ENCODE measurements at regions not wholly inside any gene's neighbourhood (a gene's known extent, or its start where the extent isn't known, plus 50 kb on each side); places are given as distances from the start of the nearest gene placed in this dataset.
A peak's percentile ranks its signal among the peaks of the same experiment; 100 is the strongest.

DNA sequence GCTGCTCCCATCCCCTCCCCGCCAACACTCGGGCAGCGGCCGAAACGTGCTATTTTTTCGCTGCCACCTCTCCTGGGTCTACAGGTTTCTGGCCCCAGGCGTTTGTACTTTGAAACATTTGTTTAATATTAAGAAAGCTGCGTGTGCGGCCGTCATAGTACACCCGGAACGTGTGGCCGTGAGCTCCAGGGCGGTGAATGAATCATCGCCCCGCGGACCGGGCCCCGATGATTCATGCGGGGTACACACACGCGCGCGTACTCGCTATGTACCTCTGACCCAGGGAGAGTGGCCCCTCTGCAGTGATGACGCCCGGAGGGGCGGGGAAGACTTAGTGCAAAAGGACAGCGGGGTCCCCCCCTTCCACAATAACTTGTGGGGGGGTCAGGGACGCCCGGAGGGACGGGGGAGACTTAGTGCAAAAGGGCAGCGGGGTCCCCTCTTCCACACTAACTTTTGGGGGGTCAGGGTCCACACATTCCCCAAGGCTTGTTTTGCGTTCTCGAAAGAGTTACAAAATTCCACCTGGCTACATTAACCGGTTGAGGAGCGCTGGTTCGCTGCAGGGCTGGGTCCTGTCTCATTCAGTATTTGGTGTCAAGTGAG is 56.5 kb upstream of the PCGF5 start:
- DNase-seq = peak; percentile 41
- H3K9me3 ChIP-seq (replicated peaks) = no peaks in the 10 kb centered on the region
- no peaks in the 10 kb centered on the region for H3K36me3 ChIP-seq
- H3K4me1 ChIP-seq = peaks cover 45% of the 10 kb centered on the region
- peak overlapping the region; percentile 96 for H3K4me3 ChIP-seq
- TF ChIP-seq, protein P1, sequence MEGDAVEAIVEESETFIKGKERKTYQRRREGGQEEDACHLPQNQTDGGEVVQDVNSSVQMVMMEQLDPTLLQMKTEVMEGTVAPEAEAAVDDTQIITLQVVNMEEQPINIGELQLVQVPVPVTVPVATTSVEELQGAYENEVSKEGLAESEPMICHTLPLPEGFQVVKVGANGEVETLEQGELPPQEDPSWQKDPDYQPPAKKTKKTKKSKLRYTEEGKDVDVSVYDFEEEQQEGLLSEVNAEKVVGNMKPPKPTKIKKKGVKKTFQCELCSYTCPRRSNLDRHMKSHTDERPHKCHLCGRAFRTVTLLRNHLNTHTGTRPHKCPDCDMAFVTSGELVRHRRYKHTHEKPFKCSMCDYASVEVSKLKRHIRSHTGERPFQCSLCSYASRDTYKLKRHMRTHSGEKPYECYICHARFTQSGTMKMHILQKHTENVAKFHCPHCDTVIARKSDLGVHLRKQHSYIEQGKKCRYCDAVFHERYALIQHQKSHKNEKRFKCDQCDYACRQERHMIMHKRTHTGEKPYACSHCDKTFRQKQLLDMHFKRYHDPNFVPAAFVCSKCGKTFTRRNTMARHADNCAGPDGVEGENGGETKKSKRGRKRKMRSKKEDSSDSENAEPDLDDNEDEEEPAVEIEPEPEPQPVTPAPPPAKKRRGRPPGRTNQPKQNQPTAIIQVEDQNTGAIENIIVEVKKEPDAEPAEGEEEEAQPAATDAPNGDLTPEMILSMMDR (IDR thresholded peaks at IDR 0.05; ENCODE audit: borderline replicate concordance) = no peak
- intact Hi-C loops (cut with micrococcal nuclease) = no loop called here
- H3K27ac ChIP-seq (replicated peaks) = peak overlapping the region; percentile 97
- no peaks in the 10 kb centered on the region for H3K27me3 ChIP-seq (ENCODE audit: low read depth)

DNA sequence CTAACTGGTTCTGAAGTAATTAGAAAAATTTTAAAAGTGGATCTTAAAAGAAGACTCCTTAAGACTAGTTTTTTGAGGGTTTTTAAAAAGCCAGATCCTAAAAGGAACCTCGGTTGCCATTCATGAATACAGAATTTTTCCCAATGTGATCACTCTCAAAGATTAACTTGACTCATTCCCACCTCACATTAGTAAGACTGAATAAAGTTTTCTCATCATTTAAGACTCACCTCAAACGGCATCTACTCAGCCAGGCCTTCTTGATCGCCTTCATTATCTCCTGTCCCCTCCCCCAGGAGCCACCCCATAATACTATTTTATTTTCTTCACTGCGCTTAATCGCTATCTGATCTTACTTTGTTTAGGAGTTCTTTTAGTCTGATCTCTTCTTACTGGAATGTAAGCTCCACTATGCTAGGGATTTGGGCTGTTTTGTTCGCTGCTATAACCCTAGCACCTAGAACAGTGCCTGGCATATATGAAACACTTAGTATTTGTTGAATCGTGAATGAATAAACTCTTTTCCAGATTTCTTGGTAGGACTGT is 55.9 kb upstream of the PCGF5 start:
- peak overlapping the region; percentile 97 for H3K27ac ChIP-seq (replicated peaks)
- intact Hi-C loops (cut with micrococcal nuclease) = no loop called here
- H3K4me1 ChIP-seq = peaks cover 45% of the 10 kb centered on the region
- H3K9me3 ChIP-seq (replicated peaks) = no peaks in the 10 kb centered on the region
- peak overlapping the region; percentile 96 for H3K4me3 ChIP-seq
- H3K27me3 ChIP-seq (ENCODE audit: low read depth) = no peaks in the 10 kb centered on the region
- no peak for DNase-seq
- TF ChIP-seq, protein P1 (IDR thresholded peaks at IDR 0.05; ENCODE audit: borderline replicate concordance) = no peak
- H3K36me3 ChIP-seq = no peaks in the 10 kb centered on the region

DNA sequence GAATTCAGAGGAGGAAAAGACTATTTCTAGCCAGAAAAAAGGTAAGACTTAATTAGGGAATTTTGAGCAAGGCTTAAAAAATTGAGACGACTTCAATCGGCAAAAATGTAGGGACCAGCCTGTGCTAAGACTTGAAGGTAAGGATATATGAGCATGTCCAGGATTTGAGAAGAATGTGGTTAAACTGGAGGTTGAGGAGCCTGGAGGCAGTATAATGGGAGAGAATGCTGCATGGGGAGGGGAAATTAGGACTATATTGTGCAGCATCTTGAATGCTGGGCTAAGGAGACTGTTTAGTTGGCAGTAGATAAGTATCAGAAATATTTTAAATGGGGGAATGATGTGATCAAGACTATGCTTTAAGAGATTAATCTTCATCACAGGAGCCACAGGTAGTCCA is 53.1 kb upstream of the PCGF5 start:
- H3K27me3 ChIP-seq (ENCODE audit: low read depth) = no peaks in the 10 kb centered on the region
- DNase-seq = no peak
- no peaks in the 10 kb centered on the region for H3K36me3 ChIP-seq
- H3K27ac ChIP-seq (replicated peaks) = no peak overlapping the region
- TF ChIP-seq, protein P1 (IDR thresholded peaks at IDR 0.05; ENCODE audit: borderline replicate concordance) = no peak
- H3K4me1 ChIP-seq = peaks cover 41% of the 10 kb centered on the region
- intact Hi-C loops (cut with micrococcal nuclease) = no loop called here
- no peak overlapping the region for H3K4me3 ChIP-seq
- peaks cover 12% of the 10 kb centered on the region for H3K9me3 ChIP-seq (replicated peaks)

DNA sequence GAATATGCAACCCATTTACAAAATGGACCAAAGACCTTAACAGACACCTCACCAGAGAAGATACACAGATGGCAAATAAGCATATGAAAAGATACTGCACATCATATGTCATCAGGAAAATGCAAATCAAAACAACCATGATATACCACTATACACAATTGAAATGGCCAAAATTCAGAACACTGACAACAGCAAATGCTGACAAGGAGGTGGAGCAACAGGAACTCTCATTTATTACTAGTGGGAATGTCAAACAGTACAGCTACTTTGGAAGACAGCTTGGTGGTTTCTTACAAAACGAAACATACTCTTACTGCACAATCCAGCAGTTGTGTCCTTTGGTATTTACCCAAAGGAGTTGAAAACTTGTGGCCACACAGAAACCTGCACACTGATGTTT is 50.0 kb upstream of the PCGF5 start:
- TF ChIP-seq, protein P1 (IDR thresholded peaks at IDR 0.05; ENCODE audit: borderline replicate concordance) = no peak
- Histone ChIP-seq H3K9me3 (replicated peaks) (peaks cover 12% of the 10 kb centered on the region), H3K27me3 (ENCODE audit: low read depth) (no peaks in the 10 kb centered on the region), H3K36me3 (no peaks in the 10 kb centered on the region), H3K4me3 (no peak overlapping the region), H3K4me1 (peaks cover 17% of the 10 kb centered on the region), H3K27ac (replicated peaks) (no peak overlapping the region)
- intact Hi-C loops (cut with micrococcal nuclease) = no loop called here
- DNase-seq = no peak
